GM04504 (cell line): ENCODE measurements at regions not wholly inside any gene's neighbourhood (a gene's known extent, or its start where the extent isn't known, plus 50 kb on each side); places are given as distances from the start of the nearest gene placed in this dataset.
"Not testable (repeated sequence)": the region's sequence is repeated elsewhere in the genome, so short reads cannot be mapped to it uniquely, and the experiment has no call there.

Source experiments
- DNase-seq: peaks from one replicate; pipeline ENCODE4 v3.0.0-alpha.2; 2012; ENCODE audit warnings: low read depth

DNA sequence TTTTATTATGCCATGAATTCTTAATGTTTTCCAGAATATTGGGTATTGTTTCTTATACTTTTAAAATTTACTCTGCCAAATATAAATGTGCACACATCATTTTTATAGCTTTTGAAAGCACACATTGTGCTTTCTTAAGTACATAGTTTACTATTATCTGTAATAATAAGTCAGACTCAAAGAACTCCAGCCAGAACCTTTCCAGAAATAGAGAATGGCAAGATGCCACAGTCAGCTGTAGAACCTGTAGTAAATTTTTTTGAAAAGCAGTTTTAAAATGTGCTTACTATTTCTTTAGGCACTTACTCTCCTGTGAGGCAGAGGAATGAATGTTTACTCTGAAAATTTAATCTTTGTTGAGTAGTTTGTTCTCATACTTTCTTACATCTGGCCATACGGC lies 1287.1 kb downstream of the PCDH9 start:
- DNase-seq: no peak

DNA sequence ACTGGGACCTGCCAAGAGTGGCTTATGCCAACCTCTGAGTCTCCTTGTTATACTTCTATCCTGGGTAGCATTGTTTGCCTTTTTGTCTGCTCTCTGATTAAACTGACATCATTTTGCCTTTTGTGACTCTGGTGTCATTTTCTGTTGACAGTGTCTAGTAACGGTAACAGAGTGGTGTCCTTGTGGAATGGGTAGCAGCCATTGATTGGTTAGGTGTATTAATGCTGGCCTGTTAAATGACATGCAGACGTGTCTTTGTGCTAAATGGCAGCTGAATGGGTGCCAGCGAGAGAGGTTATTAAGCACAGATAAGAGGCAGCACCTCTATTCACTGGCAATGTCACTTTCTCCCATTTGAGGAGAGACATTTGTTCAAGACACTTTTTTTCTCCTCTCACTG lies 1289.4 kb downstream of the PCDH9 start:
- DNase-seq: no peak

DNA sequence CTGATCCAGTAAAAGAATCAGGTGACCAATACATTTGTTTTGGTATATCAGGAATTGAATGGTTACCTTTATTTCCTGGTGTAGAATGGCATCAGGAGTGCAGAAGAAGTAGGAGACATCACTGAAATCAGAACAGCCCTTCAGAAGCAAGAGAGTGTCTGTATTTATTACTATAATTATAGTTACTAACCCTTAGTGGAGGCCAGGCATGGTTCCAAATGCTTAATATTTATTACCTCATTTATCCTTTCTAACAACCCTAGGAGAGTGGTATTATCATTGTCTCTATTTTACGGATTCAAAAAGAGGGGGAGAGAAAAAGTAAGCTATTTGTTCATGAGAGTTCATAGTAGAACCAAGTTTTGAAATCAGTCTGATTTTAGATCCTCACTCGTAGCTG lies 1292.9 kb downstream of the PCDH9 start:
- no peak for DNase-seq

DNA sequence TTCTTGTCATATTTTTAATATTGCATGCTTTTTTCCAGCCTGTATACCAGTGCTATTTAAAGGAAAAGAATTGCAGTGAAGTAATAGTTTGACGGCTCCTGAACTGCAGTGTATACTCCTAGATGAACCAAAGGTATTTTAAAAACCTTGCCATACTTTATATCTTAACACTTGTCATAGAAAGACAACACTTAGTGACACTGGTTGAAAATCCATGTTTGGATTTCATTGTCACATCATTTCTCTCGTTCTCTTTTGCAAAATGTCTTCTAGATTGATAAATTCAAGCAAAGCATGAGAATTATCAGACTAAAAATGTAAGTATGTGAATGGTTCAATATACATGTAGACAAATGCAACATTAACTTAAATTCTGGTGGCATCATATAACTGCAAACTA lies 1293.9 kb downstream of the PCDH9 start:
- no peak for DNase-seq

DNA sequence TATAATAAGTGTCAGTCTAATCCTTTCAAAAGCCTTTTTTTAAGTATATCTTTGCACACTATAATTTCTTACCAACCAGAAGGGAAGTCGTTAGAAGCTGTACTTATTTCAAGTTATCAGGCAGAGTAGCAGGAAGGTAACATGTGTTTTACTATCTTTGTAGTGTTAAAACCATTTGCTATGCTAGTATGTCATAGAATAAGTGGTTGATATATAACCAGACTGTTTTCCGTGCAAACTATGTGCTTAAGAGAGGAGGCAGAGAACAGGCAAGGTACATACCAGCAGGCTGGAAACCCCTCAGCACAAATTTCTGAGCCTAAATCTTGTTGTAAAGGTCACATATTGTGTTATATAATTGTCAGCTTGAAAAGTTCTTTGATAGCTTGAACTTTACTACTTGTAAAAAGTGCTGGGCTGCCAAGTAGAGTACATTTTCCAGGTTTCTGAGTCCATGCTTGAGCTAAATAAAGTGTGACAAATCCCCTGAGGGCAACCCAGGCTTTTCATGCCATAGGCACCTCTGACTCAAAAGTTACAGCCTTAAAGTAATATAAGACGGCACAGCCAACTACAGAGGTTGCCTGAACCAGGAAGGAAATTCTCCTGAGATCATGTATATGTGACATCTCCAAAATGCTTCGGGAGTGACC lies 1297.4 kb downstream of the PCDH9 start:
- no peak for DNase-seq

DNA sequence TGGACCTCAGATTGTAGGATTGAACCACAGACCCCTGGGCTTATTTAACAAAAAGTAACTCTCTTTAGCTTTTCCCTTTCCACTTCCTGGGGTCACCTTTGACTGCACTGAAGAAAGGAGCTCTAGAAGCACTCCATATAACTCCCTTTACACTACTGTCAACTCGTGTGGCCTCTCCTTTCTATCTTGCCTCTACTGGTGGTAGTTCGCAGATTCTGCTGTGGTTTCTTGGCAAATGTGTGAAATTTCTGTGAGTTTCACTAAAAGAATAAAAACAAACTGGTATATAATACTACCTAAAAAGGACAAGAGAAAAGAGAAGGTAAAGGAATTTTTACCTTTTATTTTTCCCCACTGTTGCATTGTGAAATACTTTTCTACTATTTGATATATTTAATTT lies 1298.1 kb downstream of the PCDH9 start:
- DNase-seq: no peak

DNA sequence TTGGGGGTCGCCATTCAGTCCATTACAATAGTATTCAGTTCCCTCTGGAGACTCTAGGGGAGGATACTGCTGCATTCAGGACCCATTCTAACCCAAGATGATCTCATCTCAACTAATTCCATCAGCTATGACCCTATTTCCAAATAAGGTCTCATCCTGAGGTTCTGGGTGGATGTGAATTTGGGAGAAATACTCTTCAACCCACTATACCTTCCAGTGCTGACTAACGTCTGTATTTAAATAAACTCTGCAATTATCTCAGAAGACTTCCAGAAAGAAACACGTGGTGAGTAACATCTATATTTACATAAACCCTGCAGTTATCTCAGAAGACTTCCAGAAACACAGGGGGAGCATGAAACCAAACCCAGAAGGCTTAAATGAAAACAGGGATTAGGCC lies 1300.7 kb downstream of the PCDH9 start:
- no peak for DNase-seq

DNA sequence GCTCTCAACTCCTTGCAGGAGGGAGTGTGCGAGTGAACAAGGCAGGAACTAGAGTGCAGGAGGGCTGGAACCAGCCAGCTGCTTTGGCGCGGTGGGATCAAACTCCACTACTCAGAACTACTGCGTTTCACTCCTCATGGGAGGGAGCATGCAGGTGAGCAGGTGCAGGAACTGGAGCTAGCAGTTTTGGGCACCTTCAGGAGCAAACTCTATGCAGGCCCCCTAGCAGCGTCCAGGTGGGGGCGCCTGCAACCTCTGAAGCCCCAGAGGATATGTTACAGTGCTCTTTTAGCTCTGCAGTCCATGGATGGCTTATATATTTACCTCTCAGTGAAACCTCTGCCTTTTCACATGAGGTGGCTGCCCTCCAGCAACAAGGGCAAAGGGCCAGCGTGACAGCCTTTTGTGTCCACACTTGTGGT lies 1303.4 kb downstream of the PCDH9 start:
- DNase-seq: no peak

DNA sequence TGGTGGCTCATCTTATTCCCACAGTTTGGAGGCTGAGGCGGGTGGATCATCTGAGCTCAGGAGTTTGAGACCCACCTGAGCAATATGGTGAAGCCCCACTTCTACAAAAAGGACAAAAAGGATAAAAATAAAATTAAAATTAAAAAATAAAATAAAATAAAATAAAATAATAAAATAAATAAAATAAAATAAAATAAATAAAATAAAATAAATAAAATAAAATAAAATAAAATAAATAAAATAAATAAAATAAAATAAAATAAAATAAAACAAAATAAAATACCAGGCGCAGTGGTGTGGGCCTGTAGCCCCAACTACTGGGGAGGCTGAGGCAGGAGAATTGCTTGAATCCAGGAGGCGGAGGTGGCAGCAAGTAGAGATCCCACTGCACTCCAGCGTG lies 1307.3 kb downstream of the PCDH9 start:
- DNase-seq: not testable (repeated sequence)

DNA sequence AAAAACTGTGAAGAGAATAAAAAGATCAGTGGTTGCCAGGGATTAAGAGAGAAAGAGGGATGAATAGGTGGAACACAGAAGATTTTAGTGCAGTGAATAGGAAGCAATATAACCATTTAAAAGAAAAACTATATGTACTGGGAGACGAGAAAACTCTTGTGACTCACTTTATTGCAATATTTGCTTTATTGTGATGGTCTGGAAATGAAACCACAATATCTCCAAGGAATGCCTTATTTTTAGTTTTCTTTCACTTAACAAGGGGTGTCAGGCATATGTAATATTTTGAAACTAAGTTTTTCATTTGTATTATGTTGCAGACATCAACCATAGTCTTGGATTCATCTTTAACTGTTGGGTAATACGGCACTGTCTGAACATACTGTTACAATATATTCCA lies 1308.2 kb downstream of the PCDH9 start:
- DNase-seq: no peak

DNA sequence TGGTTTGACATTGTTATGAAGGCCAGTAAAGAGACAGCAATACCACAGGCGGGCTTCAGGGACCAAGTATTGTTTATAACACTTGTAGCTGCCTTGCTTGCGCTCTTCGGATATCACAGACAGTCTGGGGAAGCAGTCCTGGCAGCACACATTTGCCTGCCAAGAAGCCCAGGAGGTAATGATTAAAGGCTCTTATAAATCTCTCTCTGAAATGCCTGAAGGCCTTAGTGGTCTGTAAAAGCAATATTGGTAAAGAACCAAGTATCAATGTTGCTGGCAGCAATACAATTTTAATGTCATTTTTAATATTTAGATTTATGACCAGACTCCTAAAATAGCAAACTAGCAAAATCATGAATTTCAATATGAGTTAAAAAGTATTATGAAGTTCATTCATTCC lies 1312.4 kb downstream of the PCDH9 start:
- no peak for DNase-seq

DNA sequence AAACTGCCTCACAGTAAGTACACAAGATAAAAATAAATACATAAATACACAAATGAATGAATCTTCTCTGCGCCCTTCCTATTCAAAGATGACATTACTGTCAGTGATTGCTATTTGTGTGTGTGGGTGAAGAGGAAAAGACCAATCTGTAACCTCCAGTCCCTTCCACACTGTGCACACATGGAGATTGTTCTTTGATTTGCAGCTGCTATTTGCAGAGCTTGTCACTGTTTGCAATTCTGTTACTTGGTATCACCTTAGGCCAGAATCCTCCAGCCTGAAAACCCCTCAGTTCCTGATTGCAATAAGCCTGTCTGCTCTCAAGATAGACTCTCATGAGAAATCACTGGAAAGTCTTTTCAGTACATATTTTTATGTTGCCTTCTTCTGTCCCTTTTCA lies 1314.9 kb downstream of the PCDH9 start:
- no peak for DNase-seq

DNA sequence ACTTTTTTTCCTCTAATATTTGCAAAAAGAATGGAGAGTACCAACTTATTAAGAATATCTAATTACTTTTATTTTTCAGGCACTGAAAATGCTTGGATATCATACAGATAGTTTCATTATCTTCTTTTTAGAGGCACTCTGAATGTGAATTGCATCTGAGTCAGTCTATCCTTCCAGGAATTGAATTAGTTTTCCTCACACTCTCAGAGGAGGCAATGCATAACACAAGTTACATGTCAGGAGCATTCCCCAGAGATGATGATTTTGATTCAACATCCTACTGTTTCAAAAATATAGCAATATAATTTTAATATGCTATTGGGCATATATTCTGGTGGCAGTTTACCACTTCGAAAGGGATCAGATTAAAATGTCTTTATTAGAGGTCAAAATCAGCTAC lies 1315.4 kb downstream of the PCDH9 start:
- no peak for DNase-seq

DNA sequence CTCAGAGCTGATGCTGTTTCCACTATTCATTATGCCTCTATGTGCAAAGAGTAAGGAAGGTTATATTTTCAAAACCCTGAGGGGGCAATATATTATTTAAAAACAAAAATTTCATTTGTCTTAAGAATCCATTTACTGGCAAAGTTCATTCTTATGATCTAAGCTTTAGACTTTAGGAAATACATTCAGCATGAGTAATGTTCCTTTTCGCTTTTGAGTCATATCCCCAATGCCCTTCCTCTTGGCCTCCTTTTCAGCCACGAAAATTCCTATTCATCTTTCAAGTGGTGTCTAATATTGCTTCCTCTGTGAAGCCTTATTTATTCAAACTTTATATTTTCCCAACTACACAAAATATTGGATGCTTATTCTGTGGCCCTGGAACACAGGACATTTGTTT lies 1317.0 kb downstream of the PCDH9 start:
- peak; percentile 44 for DNase-seq

DNA sequence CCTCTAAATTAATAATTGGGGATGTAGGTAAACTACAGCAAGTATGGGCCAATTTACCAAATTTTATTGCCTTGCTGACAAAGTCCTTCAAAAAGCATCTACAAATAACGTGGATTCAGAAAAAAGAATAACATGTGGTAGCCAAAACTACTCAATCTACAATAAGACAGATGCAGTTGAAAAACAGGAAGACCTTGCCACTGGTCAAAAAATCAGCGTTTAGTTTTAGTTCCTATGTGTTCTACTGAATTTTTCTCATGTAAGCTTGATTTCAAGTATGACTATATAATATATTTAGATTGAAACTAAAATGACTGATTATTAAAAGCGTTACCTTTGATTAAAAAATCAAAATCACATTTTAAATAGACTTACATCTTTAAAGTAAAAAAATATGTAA lies 1317.6 kb downstream of the PCDH9 start:
- DNase-seq: no peak

DNA sequence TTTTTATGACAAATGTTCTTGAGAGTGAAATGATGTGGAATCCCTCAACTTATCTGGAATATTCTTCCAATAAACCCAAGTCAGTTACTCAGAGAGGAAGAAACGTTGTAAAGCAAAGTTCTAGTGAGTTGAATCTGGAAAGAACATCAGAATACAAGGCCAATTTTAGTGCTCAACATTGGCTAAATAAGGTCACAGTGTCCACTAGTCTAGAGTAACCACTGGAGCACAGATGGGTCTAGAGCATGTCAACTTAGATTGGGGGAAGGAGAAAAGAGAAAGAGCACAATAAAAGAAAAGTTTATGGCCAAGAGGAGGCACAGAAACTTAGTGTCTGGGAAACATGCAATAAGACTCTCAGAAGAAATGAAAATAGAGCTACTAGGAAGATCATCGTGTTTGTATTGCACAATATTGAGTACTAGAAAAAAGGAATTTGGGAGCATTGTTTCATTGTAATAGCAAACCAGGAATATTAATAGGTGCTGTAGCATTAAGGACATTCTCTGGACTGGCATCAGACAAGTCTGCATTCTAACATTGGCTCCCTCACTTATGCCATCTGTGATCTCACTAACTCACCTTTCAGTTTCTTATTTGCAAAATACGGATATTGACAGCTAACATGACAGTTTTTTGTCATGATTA lies 1318.5 kb downstream of the PCDH9 start:
- DNase-seq: no peak

DNA sequence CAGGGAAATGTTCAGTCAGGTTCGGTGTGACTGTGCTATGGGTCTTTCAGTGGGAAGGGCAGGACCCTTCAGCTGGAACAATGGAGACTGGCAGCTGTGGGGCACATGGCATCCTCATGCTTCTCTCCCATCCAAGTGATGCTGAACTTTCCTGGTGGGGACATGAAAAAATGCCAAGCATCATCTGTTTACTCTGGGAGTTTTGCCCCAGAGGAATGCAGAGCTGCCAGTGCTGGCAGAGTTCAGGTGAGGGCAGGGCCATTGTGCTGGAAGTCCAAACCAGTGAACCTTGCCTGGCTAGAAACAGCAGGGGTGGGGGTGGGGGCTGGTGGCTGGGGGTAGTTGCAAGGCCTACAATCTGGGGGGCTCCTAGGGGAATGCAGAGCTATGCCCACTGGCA lies 1320.6 kb downstream of the PCDH9 start:
- DNase-seq: no peak

DNA sequence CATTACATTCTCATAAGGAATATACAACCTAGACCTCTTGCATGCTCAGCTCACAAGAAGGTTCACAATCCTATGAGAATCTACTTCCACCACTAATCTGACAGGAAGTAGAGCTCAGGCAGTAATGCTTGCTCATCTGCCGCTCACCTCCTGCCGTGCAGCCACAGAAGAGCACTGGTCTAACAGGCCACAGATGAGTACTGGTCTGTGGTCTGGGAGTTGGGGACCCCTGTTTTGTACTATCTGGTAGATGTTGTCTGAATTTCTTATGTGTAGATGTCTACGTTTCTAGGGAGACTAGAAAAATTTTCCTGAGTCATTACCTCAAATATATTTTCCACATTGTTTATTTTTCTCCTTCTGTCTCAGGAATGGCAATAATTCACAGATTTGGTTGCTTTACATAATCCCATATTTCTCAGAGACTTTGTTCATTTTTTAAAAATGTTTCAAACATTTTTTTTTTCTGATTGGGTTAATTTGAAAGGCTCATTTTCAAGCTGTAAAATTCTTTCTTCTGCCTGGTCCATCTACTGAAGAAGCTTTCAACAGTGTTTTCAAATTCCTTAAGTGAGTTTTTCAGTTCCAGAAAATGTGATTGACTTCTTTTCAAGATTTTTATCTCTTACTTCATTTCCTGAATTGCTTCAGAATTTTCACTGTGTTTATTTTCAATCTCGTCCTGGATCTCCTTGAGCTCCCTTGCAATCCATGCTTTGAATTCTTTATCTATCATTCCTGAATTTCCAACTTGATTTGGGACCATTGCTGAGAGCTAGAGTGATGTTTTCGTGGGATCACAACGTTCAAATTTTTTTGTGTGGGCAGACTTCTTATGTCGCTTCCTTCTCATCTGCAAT lies 1322.2 kb downstream of the PCDH9 start:
- DNase-seq: no peak

DNA sequence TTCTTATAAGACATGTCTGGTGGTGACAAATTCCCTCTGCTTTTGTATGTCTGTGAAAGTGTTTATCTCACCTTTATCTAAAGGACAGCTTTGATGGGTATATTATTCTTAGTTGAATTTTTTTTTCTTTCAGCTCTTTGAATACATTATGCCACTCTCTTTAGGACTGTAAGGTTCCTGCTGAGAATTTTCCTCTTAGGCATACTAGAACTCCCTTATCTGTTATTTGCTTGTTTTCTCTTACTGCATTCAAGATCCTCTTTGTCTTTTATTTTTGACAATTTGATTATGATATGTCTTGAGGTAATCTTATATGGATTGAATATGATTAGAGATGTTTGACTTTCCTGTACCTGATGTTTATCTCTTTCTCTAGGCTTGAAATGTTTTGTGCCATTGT lies 1328.4 kb downstream of the PCDH9 start:
- no peak for DNase-seq

DNA sequence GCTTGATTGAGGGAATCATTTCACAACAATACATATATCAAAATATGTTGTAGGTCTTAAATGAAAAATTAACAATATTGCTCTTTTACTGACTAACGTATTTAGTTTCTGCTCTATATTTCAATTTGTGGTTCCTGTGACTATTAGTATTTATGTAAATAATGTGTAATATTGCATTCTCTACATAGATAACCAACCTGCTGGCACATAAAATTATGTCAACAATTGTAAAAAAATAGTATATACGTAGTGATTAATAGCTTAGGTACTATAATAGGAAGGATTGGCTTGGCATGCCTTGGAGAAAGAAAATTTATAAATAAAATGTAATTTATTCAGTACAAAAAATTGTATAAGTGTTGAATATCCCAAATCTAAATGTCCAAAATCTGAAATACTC lies 1336.1 kb downstream of the PCDH9 start:
- no peak for DNase-seq

DNA sequence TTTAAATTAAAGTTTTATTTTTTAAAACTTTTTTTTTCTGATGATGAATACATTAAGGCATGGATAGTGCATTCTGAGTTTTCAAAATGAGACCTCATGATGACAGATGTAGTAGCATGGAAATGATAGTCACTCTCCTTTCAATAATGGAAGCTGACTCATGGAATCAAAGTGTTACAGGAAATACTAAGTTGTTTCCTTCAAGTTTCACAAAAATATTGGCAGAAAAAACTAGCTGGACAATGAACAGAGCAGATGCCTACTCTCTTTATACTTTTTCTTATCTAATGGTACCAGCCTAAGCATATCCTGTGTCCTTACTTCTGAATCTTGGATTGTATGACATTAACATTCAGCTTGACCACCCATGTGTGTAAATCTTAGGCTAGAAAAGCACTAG lies 1337.3 kb downstream of the PCDH9 start:
- DNase-seq: no peak

DNA sequence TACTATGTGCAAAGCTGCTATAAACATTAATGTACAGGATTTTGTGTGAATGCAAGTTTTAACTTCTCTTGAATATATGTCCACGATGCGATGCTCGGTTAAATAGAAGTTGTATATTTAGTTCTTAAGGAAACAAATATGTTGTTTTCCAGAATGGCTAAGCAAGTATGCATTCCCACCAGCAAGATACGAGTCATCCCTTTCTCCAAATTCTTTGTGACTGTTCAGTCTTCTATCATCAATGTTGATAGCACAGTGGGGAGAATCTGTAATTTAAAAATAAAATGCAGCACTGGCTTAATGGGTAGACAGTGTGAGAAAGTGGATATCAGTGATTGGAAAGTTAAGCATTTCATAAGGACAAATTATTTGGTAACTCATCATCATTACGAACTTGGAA lies 1340.8 kb downstream of the PCDH9 start:
- DNase-seq: no peak

DNA sequence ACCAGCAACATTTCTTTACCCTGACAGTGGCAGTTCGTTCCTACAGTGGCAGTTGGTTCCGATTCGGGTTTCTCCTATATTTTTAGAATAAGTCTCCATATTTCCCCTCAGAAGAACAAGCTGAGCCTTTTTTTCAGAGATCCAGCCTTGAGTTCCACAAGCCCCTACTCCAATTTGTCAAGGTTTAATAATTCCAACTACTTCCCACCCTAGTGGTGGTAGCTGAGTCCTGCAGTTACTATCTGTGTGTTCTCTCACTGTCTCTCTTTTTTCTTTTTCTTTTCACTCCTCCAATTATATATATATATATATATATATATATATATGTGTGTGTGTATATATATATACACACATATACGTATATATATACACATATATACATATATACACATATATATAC lies 1347.3 kb downstream of the PCDH9 start:
- DNase-seq: no peak
